GM19324 (cell line): ENCODE measurements at regions not wholly inside any gene's neighbourhood (a gene's known extent, or its start where the extent isn't known, plus 50 kb on each side); places are given as distances from the start of the nearest gene placed in this dataset.
A peak's percentile ranks its signal among the peaks of the same experiment; 100 is the strongest.
"Not testable (repeated sequence)": the region's sequence is repeated elsewhere in the genome, so short reads cannot be mapped to it uniquely, and the experiment has no call there.

ENCODE experiments used
- ATAC-seq: cut with Tn5 transposase; IDR thresholded peaks from one replicate; pipeline ENCODE4 v1.9.1; 2021; ENCODE audit warnings: mild to moderate bottlenecking, moderate library complexity; ENCODE audit not compliant: unreplicated experiment, low FRiP score

GRCh38 chr2:174697255-174697654, 67.0 kb downstream of the CHRNA1 start:
- ATAC-seq, result peak; percentile 80

- ATAC-seq, result no peak
Measured at GRCh38 chr2:174694920-174695319, 69.4 kb downstream of the CHRNA1 start.

GRCh38 chr2:174694196-174694878, 69.9 kb downstream of the CHRNA1 start:
- ATAC-seq, result no peak

- ATAC-seq, result no peak
Measured at GRCh38 chr2:174693344-174693743, 70.9 kb downstream of the CHRNA1 start.

- ATAC-seq, result no peak
Measured at GRCh38 chr2:174692256-174692919, 71.9 kb downstream of the CHRNA1 start.

- ATAC-seq, result no peak
Measured at GRCh38 chr2:174691201-174691779, 73.0 kb downstream of the CHRNA1 start.

- ATAC-seq, result no peak
Measured at GRCh38 chr2:174690026-174690425, 74.2 kb downstream of the CHRNA1 start.

GRCh38 chr2:174688079-174688478, 76.2 kb downstream of the CHRNA1 start:
- no peak for ATAC-seq

- no peak for ATAC-seq
Measured at GRCh38 chr2:174686430-174686829, 77.8 kb downstream of the CHRNA1 start.

- no peak for ATAC-seq
Measured at GRCh38 chr2:174683392-174683759, 80.9 kb downstream of the CHRNA1 start.

GRCh38 chr2:174682578-174683391, 81.5 kb downstream of the CHRNA1 start:
- peak; percentile 74 for ATAC-seq

- peak; percentile 46 for ATAC-seq
Measured at GRCh38 chr2:174682007-174682577, 82.2 kb downstream of the CHRNA1 start.

GRCh38 chr2:174681099-174682006, 82.9 kb downstream of the CHRNA1 start:
- ATAC-seq, result no peak

GRCh38 chr2:174680221-174680620, 82.6 kb upstream of the WIPF1 start:
- no peak for ATAC-seq

GRCh38 chr2:174678395-174678794, 80.8 kb upstream of the WIPF1 start:
- ATAC-seq, result no peak

GRCh38 chr2:174675615-174676014, 78.0 kb upstream of the WIPF1 start:
- no peak for ATAC-seq

GRCh38 chr2:174673876-174674275, 76.3 kb upstream of the WIPF1 start:
- no peak for ATAC-seq

GRCh38 chr2:174673440-174673839, 75.8 kb upstream of the WIPF1 start:
- ATAC-seq, result no peak

GRCh38 chr2:174671532-174671931, 73.9 kb upstream of the WIPF1 start:
- not testable (repeated sequence) for ATAC-seq

- ATAC-seq, result no peak
Measured at GRCh38 chr2:174670446-174670845, 72.8 kb upstream of the WIPF1 start.
